NB4 (cell line): ENCODE measurements at regions not wholly inside any gene's neighbourhood (a gene's known extent, or its start where the extent isn't known, plus 50 kb on each side); places are given as distances from the start of the nearest gene placed in this dataset.
A peak's percentile ranks its signal among the peaks of the same experiment; 100 is the strongest.

Experiments used
- DNase-seq: peaks from one replicate; pipeline ENCODE4 v3.0.0; 2010; ENCODE audit warnings: low read depth
- H3K4me3 ChIP-seq: one replicate; pipeline ENCODE4 v1.5.1; 2011; ENCODE audit warnings: mild to moderate bottlenecking, low read depth, low read length, moderate library complexity
- CTCF ChIP-seq: IDR thresholded peaks from one replicate; pipeline ENCODE4 v1.5.1; 2012; ENCODE audit warnings: low read depth, low read length
- MAX ChIP-seq: IDR thresholded peaks from 2 replicates; pipeline ENCODE4 v1.6.1; 2011; ENCODE audit warnings: low read depth, low read length
- MYC ChIP-seq: IDR thresholded peaks from 2 replicates; pipeline ENCODE4 v1.6.1; 2011; ENCODE audit warnings: low read depth, low read length
- POLR2A ChIP-seq: IDR thresholded peaks from 2 replicates; pipeline ENCODE4 v1.6.1; 2011; ENCODE audit warnings: mild to moderate bottlenecking; ENCODE audit not compliant: insufficient read length; ENCODE audit errors: extremely low read depth

GRCh38 chr3:148625991-148626390 lies 71.7 kb upstream of the AGTR1 start:
- DNase-seq: no peak
- no peak overlapping the region for H3K4me3 ChIP-seq

GRCh38 chr3:148629006-148629405 lies 68.7 kb upstream of the AGTR1 start:
- TF ChIP-seq POLR2A (no peak), MYC (no peak), CTCF (no peak), MAX (no peak)
- no peak for DNase-seq
- H3K4me3 ChIP-seq: no peak overlapping the region

More at GRCh38 chr3:148625991-148626390, 71.7 kb upstream of the AGTR1 start:
- no peak for TF ChIP-seq MYC
- no peak for TF ChIP-seq POLR2A

GRCh38 chr3:148631124-148631903 lies 66.4 kb upstream of the AGTR1 start:
- no peak for TF ChIP-seq MYC
- no peak for TF ChIP-seq MAX
- no peak for TF ChIP-seq POLR2A
- no peak for TF ChIP-seq CTCF
- no peak for DNase-seq
- no peak overlapping the region for H3K4me3 ChIP-seq

- peak; percentile 24 for DNase-seq
- no peak for TF ChIP-seq MAX
- no peak for TF ChIP-seq CTCF
- no peak for TF ChIP-seq MYC
- no peak for TF ChIP-seq POLR2A
- no peak overlapping the region for H3K4me3 ChIP-seq
These were observed 56.0 kb upstream of the AGTR1 start for GRCh38 chr3:148641722-148642121.

GRCh38 chr3:148642214-148642613 lies 55.5 kb upstream of the AGTR1 start:
- no peak for TF ChIP-seq CTCF
- TF ChIP-seq MAX: no peak
- no peak overlapping the region for H3K4me3 ChIP-seq
- no peak for DNase-seq

GRCh38 chr3:148642616-148643015 lies 55.1 kb upstream of the AGTR1 start:
- H3K4me3 ChIP-seq: no peak overlapping the region

More at GRCh38 chr3:148642616-148643015, 55.1 kb upstream of the AGTR1 start:
- peak; percentile 5 for DNase-seq
- TF ChIP-seq MAX (no peak), CTCF (no peak), MYC (no peak), POLR2A (no peak)
